ENCODE measurements at regions not wholly inside any gene's neighbourhood (a gene's known extent, or its start where the extent isn't known, plus 50 kb on each side); places are given as distances from the start of the nearest gene placed in this dataset.
"Not testable (repeated sequence)": the region's sequence is repeated elsewhere in the genome, so short reads cannot be mapped to it uniquely, and the experiment has no call there.

DNA sequence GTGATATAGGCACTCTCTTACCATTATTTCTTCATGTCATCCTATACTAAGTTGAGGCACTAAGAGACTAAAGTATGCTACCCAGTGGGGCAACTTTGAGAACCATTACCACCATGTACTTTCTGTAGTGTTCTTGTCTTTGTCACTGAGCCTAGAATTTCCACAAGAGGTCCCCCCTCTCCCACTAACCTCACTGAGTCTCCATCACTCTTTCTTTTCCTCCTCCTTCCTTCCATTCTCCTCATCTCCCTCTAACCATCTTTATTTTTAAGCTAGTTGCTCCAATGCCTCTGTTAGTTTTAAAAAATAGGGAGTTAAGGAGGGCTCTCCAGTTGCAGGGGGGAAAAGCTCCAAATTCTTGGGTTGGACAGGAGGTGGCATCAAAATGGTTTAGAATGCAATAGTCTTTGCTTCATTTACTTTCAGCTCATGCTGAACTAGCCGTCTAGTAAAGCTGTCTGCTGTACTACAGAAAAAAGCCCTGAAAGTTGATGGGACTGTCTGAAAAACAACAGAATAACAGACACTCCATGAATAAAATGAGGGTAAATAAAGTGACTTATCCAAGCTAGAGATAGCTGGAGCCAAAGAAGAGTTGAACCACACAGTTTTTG, 85.1 kb upstream of the MYRIP start:
- Mint-ChIP-seq H3K4me3 (no peak overlapping the region), H3K36me3 (ENCODE audit: low read depth) (no peaks in the 10 kb centered on the region), H3K27ac (no peak overlapping the region), H3K27me3 (ENCODE audit: low read depth) (no peaks in the 10 kb centered on the region), H3K4me1 (ENCODE audit: low read depth) (no peaks in the 10 kb centered on the region), H3K9me3 (no peaks in the 10 kb centered on the region)
- DNase-seq: no peak
- intact Hi-C loops (cut with micrococcal nuclease): loop anchor here (5.0 kb wide), 1 partner anchor 268 kb away; no protein-coding TSS in a partner anchor
- CTCF ChIA-PET: no interaction called here

GRCh38 chr3:39725321-39725720, 84.1 kb upstream of the MYRIP start:
- Mint-ChIP-seq H3K9me3 (no peaks in the 10 kb centered on the region), H3K27me3 (ENCODE audit: low read depth) (no peaks in the 10 kb centered on the region), H3K36me3 (ENCODE audit: low read depth) (no peaks in the 10 kb centered on the region), H3K4me1 (ENCODE audit: low read depth) (no peaks in the 10 kb centered on the region), H3K4me3 (no peak overlapping the region), H3K27ac (no peak overlapping the region)
- intact Hi-C loops (cut with micrococcal nuclease): no loop called here
- no peak for DNase-seq
- CTCF ChIA-PET: interaction anchor here (0.6 kb wide), 1 partner anchor 282 kb away, joined by 4 read pairs; no protein-coding TSS in a partner anchor

DNA sequence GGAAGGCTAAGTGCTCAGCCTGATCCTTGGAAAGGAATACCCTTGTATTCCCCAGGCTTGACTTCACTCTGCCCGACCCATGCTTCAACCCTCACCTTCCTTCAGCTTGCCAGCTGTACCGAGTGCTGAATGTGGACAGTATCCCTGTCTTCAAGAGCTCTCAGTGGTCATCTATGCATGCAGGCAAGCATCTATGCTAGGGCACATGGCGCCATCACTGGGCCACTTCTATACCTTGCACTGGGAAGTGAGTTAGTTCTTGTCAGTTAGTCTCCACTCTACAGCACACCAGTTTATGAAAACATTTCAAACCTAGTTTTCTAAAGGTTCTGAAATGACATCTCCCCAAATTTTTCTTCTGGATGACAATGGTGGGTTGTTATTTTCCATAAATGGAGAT, 82.0 kb upstream of the MYRIP start:
- Mint-ChIP-seq H3K4me1 (ENCODE audit: low read depth) (no peaks in the 10 kb centered on the region), H3K9me3 (no peaks in the 10 kb centered on the region), H3K27me3 (ENCODE audit: low read depth) (no peaks in the 10 kb centered on the region), H3K4me3 (no peak overlapping the region), H3K27ac (no peak overlapping the region), H3K36me3 (ENCODE audit: low read depth) (no peaks in the 10 kb centered on the region)
- CTCF ChIA-PET: no interaction called here
- no peak for DNase-seq
- intact Hi-C loops (cut with micrococcal nuclease): no loop called here

DNA sequence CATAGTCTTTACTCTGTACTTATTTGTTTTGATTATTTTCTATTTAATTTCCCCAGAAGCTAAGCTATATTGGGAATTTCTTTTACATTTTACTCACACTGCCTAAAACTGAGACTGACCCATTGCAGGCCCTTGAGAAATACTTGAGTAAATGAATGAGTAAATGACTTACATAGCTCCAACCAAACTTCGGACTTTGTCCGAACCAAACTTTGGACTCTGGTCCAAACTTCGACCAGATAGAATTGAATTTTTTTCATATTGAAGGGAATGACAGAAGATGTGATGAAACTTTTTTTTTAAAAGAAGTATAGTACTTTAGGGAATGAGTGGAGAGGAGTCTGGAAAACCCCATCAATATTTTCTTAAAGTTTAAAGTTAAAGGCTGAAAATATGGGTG, 75.6 kb upstream of the MYRIP start:
- Mint-ChIP-seq H3K4me1 (ENCODE audit: low read depth) (no peaks in the 10 kb centered on the region), H3K27ac (no peak overlapping the region), H3K27me3 (ENCODE audit: low read depth) (no peaks in the 10 kb centered on the region), H3K36me3 (ENCODE audit: low read depth) (no peaks in the 10 kb centered on the region), H3K9me3 (no peaks in the 10 kb centered on the region), H3K4me3 (no peak overlapping the region)
- intact Hi-C loops (cut with micrococcal nuclease): no loop called here
- CTCF ChIA-PET: no interaction called here
- no peak for DNase-seq

GRCh38 chr3:39739658-39740057, 69.8 kb upstream of the MYRIP start:
- H3K9me3 Mint-ChIP-seq; intact Hi-C loops (cut with micrococcal nuclease); H3K36me3 Mint-ChIP-seq (ENCODE audit: low read depth); H3K4me3 Mint-ChIP-seq; H3K4me1 Mint-ChIP-seq (ENCODE audit: low read depth); H3K27ac Mint-ChIP-seq; CTCF ChIA-PET; H3K27me3 Mint-ChIP-seq (ENCODE audit: low read depth); DNase-seq: not testable (repeated sequence)

- CTCF ChIA-PET: interaction anchor here (0.7 kb wide), 1 partner anchor 36 kb away, joined by 5 read pairs; no protein-coding TSS in a partner anchor
- H3K9me3 Mint-ChIP-seq: no peaks in the 10 kb centered on the region
- intact Hi-C loops (cut with micrococcal nuclease): no loop called here
- H3K4me3 Mint-ChIP-seq: no peak overlapping the region
- H3K36me3 Mint-ChIP-seq (ENCODE audit: low read depth): no peaks in the 10 kb centered on the region
- H3K27ac Mint-ChIP-seq: no peak overlapping the region
- no peak for DNase-seq
- H3K4me1 Mint-ChIP-seq (ENCODE audit: low read depth): no peaks in the 10 kb centered on the region
- peaks cover 3% of the 10 kb centered on the region for H3K27me3 Mint-ChIP-seq (ENCODE audit: low read depth)
Observed at GRCh38 chr3:39744746-39745145, 64.7 kb upstream of the MYRIP start.

- Mint-ChIP-seq H3K27ac (no peak overlapping the region), H3K4me3 (no peak overlapping the region), H3K36me3 (ENCODE audit: low read depth) (no peaks in the 10 kb centered on the region), H3K27me3 (ENCODE audit: low read depth) (peaks cover 3% of the 10 kb centered on the region), H3K4me1 (ENCODE audit: low read depth) (peaks cover 2% of the 10 kb centered on the region), H3K9me3 (no peaks in the 10 kb centered on the region)
- no peak for DNase-seq
- CTCF ChIA-PET: no interaction called here
- intact Hi-C loops (cut with micrococcal nuclease): no loop called here
Observed at GRCh38 chr3:39748002-39748401, 61.4 kb upstream of the MYRIP start.

DNA sequence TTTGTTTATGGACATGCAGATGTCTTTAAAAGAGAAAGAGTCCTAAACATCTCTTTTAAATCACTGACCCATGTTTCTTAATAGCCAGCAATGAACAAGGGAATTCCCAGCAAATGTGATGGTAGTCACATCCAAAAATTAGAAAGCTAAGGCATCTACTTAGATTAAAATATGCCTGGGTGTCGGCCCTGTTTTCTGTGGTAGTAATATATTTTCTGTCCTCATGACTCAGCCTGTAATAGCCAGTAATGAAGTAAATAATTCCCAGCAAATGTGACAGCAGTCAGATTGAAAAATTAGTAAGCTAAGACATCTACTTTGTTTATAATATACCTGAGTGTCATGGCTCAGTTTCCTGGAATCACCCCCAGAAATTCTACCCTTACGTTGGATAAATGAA, 60.6 kb upstream of the MYRIP start:
- intact Hi-C loops (cut with micrococcal nuclease): no loop called here
- CTCF ChIA-PET: no interaction called here
- Mint-ChIP-seq H3K27me3 (ENCODE audit: low read depth) (no peaks in the 10 kb centered on the region), H3K9me3 (no peaks in the 10 kb centered on the region), H3K4me3 (no peak overlapping the region), H3K36me3 (ENCODE audit: low read depth) (no peaks in the 10 kb centered on the region), H3K27ac (no peak overlapping the region), H3K4me1 (ENCODE audit: low read depth) (peaks cover 2% of the 10 kb centered on the region)
- DNase-seq: no peak

DNA sequence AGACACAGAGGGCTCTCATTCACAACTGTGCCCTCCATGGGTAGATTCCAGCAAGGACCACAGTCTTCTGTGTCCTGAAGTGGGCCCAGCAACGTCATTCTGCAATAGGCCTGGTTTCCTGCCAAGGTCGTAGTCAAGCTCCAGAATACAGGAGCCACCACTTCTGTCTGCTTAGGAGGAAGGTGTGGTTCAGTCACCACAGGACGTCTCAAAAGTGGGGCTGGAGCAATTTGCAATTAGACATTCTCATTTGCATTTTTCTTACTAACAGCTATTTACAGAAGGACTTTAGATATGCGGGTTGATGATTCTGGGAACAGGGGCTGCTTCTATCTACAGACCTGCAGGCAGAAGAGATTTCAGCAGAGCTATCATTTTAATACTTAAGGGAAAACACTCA, 58.7 kb upstream of the MYRIP start:
- Mint-ChIP-seq H3K4me1 (ENCODE audit: low read depth) (peaks cover 2% of the 10 kb centered on the region), H3K4me3 (no peak overlapping the region), H3K27me3 (ENCODE audit: low read depth) (no peaks in the 10 kb centered on the region), H3K9me3 (no peaks in the 10 kb centered on the region), H3K27ac (no peak overlapping the region), H3K36me3 (ENCODE audit: low read depth) (no peaks in the 10 kb centered on the region)
- intact Hi-C loops (cut with micrococcal nuclease): no loop called here
- no peak for DNase-seq
- CTCF ChIA-PET: interaction anchor here (0.6 kb wide), 1 partner anchor 239 kb away, joined by 3 read pairs; no protein-coding TSS in a partner anchor

- Mint-ChIP-seq H3K9me3 (no peaks in the 10 kb centered on the region), H3K4me1 (ENCODE audit: low read depth) (peaks cover 2% of the 10 kb centered on the region), H3K36me3 (ENCODE audit: low read depth) (no peaks in the 10 kb centered on the region), H3K4me3 (no peak overlapping the region), H3K27me3 (ENCODE audit: low read depth) (no peaks in the 10 kb centered on the region), H3K27ac (no peak overlapping the region)
- CTCF ChIA-PET: interaction anchor here (0.6 kb wide), 1 partner anchor 238 kb away, joined by 3 read pairs; no protein-coding TSS in a partner anchor
- no peak for DNase-seq
- intact Hi-C loops (cut with micrococcal nuclease): no loop called here
Observed at GRCh38 chr3:39751286-39751685, 58.1 kb upstream of the MYRIP start.

GRCh38 chr3:39752019-39752637, 57.3 kb upstream of the MYRIP start:
- no peak for DNase-seq
- CTCF ChIA-PET: no interaction called here
- Mint-ChIP-seq H3K4me3 (no peak overlapping the region), H3K27me3 (ENCODE audit: low read depth) (no peaks in the 10 kb centered on the region), H3K9me3 (no peaks in the 10 kb centered on the region), H3K27ac (no peak overlapping the region), H3K36me3 (ENCODE audit: low read depth) (no peaks in the 10 kb centered on the region), H3K4me1 (ENCODE audit: low read depth) (peaks cover 2% of the 10 kb centered on the region)
- intact Hi-C loops (cut with micrococcal nuclease): no loop called here

DNA sequence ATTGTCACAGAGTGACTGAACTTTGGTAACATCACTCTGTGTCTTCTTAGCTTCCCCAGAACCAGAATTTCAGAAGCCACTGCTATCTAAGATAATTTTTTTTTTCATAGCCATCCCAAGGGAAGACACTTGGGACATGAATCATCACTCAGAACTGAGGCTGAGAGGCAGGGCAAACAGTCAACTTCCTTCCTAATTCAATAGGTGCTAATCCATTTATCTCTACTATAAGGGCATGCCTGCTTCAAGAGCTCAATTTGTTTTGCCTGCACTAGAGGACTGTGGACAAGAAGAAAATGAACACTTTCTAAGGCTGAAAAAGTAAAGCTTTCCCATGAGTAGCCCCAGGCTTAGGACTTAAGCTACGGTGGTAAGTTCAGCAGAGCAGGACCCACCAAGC, 56.7 kb upstream of the MYRIP start:
- CTCF ChIA-PET: no interaction called here
- Mint-ChIP-seq H3K4me3 (no peak overlapping the region), H3K27ac (no peak overlapping the region), H3K27me3 (ENCODE audit: low read depth) (no peaks in the 10 kb centered on the region), H3K4me1 (ENCODE audit: low read depth) (peaks cover 2% of the 10 kb centered on the region), H3K36me3 (ENCODE audit: low read depth) (no peaks in the 10 kb centered on the region), H3K9me3 (no peaks in the 10 kb centered on the region)
- intact Hi-C loops (cut with micrococcal nuclease): no loop called here
- DNase-seq: no peak

GRCh38 chr3:39753391-39753790, 56.0 kb upstream of the MYRIP start:
- no peak for DNase-seq
- no peaks in the 10 kb centered on the region for H3K9me3 Mint-ChIP-seq
- no peak overlapping the region for H3K4me3 Mint-ChIP-seq
- no peak overlapping the region for H3K27ac Mint-ChIP-seq
- H3K27me3 Mint-ChIP-seq (ENCODE audit: low read depth): no peaks in the 10 kb centered on the region
- peaks cover 2% of the 10 kb centered on the region for H3K4me1 Mint-ChIP-seq (ENCODE audit: low read depth)
- CTCF ChIA-PET: no interaction called here
- intact Hi-C loops (cut with micrococcal nuclease): no loop called here
- H3K36me3 Mint-ChIP-seq (ENCODE audit: low read depth): no peaks in the 10 kb centered on the region
